HG03558 (cell line): ENCODE measurements at regions not wholly inside any gene's neighbourhood (a gene's known extent, or its start where the extent isn't known, plus 50 kb on each side); places are given as distances from the start of the nearest gene placed in this dataset.

Source experiments
- ATAC-seq: cut with Tn5 transposase; IDR thresholded peaks from one replicate; pipeline ENCODE4 v1.9.1; 2021; ENCODE audit warnings: moderate number of reproducible peaks; ENCODE audit not compliant: unreplicated experiment; ENCODE audit errors: extremely low read depth

DNA sequence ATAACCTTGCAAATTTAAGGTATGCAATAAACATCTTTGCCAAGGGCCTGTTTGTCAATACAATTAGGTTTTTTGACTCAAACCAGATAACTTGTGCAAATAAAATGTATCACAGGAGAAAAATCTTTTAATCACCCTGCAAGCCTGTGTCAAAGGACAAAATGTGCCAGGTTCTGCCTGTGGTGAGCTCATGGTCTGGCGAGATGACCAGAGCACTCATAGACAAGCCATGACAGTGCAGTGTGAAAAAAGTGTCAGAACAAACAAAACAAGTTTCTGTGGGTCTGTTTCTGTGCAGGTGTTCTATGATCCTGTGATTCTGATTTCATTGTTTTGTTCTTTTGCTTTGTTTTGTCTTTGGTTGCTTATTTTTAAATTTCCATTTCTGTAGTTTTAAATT is 847.2 kb downstream of the VRK1 start:
- no peak for ATAC-seq

DNA sequence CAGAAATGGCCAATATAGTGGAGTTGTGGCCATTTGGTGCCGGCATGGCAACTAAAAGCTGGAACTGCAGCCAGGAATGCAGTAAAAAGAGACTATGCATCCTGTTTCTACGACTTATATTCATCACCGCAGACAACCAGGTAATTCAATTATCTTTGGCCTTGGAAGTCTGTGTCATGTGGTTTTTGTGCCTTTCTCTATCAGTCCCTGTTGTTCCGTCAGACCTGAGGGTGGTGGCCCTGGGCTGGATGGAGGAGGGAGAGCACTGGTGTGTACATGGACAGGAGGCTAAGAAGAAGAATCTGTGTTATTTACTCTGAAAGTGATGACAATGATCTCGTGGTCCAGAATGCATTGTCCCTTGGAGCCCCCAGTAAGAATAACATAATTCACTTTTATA is 852.6 kb downstream of the VRK1 start:
- no peak for ATAC-seq

GRCh38 chr14:97655169-97655948 is 858.2 kb downstream of the VRK1 start:
- no peak for ATAC-seq

- no peak for ATAC-seq
Observed at GRCh38 chr14:97657609-97658008, 860.4 kb downstream of the VRK1 start.

- ATAC-seq = no peak
Observed at GRCh38 chr14:97687944-97688630, 890.9 kb downstream of the VRK1 start.

DNA sequence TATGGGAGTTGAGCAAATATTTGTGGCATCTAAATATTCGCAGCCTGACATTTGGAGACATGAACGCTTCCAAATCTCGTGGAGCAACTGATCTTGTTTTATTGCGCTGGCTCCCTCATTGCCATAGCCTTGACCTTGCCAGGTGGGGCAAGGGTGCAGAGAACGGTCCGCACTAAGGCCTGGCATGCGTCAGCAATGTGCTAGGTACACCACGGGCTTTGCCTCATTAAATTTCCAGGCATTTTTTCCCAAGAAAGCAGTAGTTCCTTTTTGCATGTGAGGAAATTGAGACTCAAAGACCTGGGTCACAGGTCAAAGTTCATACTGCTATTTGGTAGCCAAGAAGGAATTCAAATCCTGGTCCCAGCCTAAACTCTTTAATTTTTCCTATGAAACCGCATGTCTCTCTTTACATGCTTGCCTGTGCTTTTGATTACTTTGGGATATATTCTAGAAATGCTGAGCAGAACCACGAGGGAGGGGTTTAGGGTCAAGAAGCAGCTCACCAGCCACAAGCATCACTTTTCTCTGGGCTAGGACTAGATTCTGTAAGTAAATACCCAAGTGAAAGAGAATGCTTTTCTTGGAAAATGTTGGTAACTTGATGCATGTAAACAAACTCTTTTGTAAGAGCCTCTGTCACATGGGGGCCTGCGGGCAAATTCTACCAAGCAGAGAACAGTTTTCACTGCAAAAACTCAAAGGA is 891.6 kb downstream of the VRK1 start:
- ATAC-seq = no peak

GRCh38 chr14:97692084-97692483 is 894.9 kb downstream of the VRK1 start:
- ATAC-seq = no peak

DNA sequence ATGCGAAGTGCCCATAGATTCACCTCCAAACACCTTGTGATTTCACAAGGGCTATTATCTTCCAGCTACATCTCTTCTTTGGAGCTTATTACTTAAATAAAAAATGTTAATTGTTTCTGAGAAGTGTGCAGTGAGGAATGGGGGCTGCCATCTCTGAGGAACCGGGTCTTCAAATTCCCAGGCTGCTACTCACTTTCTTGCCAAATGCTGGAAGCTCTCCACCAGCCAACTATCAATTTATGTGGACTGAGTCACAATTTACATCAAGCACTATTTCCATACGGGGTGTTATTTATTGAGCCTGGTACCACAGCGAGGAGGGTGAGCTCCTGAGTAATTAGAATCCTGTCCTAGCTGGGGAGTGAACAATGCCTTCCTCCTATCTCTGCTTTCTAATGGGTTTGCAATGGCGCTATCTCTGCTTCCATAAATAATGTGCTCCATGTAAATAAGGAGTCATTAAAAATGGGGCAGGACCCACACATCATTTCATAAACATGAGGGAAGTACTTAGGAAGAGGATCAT is 898.3 kb downstream of the VRK1 start:
- ATAC-seq = no peak

DNA sequence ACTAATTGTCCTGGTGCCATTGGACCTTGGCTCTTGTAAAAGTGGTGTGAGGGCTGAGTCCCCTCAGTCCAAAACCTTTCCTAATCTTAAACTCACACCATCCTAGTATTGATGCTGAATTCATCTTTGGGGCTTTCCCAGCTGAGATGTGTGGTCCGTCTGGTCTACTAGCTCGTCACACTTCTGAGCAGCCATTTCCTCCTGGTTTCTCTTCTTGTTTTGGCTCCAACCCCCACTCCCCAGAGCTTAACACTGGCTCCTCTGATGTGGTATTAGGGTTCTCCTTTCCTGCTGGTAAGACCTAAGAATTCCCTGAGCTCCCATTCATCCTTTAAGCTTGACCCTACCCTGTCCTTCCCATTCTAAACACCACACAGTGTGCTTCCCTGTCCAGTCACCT is 900.6 kb downstream of the VRK1 start:
- ATAC-seq = no peak

- no peak for ATAC-seq
Observed at GRCh38 chr14:97699026-97699425, 901.8 kb downstream of the VRK1 start.

- ATAC-seq = no peak
Observed at GRCh38 chr14:97703006-97703760, 906.0 kb downstream of the VRK1 start.

DNA sequence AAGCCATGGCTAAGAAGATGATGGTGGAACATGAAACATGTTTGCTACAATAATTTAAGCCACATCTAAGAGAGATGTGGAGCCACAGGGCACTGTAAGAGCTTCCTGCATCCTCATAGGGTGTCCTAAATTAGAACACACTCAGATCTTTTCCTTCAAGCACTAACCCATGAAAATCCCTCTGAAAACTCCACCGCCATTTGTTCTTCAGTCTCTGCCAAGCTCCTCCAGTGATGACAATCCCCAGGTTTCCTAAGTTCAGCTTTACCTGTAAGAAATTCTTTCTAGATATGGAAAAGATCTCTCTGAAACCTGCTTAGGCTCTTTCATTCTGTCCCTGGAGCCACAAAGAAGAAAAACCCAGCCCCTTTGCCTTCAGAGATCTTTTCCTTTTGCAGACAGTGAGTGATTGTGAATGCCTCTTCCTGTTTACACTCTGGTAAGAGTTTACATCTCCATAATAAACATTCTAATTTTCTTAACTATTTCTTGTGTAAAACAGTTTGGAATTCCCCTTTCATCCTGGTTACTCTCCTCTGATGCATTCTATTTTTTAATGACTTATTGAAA is 907.2 kb downstream of the VRK1 start:
- no peak for ATAC-seq

DNA sequence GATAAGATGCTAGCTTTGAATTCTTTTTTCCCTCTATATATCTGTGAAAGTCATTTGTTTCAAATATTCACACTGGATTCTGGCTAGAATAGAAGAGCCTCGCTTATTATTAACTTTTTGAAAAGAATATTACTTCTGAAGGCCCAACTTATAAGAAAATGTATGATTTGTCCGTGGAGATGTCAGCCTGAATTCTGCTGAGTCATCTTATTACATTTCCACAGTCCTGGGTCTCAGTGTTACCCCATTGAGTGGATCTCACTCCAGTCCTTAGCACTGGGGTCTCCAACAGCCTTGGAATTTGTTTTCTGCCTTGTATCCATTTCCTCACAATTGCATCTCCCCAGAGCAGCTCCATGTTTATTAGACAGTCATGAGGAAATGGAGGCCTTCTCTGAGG is 907.9 kb downstream of the VRK1 start:
- ATAC-seq = no peak

DNA sequence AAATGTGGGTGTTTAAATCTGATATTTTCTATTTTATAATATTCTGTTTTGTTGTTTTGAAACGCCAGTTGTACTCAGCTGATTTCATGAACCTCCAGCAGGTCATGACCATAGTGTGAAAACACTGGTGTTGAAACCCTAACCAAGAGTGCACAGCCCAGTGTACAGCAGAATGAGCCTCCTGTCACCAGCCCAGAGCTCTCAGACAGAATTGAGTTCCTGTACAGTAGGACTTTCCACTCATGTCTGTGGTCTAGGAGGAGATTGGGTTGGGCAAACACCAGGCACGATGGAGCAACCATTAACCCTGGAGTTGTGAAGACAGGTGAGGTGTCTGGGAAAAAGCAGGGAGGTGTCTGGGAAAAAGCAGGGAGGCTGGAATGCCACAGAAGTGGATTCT is 908.8 kb downstream of the VRK1 start:
- ATAC-seq = no peak

DNA sequence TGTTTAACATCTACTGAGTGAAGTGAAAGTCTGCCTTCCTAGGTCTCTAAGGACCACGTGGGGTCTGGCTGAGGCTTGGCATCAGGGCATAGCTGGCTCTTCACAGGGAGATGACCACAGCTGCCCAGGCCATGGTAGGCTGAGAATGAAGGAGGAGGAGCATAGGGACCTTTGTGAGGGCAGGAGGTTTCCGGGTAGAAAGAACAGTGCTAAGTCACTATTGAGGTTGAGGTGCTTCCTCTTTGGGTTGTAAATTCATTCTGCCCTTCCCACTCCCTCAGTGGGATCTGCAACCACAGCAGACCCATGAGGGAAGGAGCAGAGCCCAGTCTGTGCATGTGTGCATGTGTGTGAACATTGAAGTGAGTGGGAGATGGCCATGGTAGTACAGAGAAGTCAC is 909.6 kb downstream of the VRK1 start:
- no peak for ATAC-seq

DNA sequence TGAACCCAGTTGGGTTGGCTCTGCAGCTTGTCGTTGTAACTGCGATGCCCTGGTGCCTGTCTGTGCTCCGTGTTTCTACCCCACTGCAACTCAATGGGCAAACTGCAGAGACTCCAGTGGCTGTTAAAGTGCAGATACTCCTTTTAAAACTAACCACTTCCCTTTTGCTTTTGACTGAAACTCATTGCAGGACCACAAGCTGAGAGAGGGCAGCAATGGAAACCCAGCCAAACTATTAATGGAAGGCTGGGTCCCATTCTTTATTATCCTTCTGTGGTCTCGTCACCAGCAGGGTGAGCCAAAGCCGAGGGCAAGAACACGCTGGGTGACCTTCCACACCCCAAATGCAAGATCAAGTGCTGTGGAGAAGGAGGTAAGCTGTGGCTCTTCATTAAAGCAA is 910.4 kb downstream of the VRK1 start:
- no peak for ATAC-seq

GRCh38 chr14:97709552-97709951 is 912.4 kb downstream of the VRK1 start:
- no peak for ATAC-seq

GRCh38 chr14:97710726-97711125 is 913.5 kb downstream of the VRK1 start:
- ATAC-seq = no peak

- ATAC-seq = no peak
Observed at GRCh38 chr14:97712471-97712870, 915.3 kb downstream of the VRK1 start.

- ATAC-seq = no peak
Observed at GRCh38 chr14:97713023-97713422, 915.8 kb downstream of the VRK1 start.
